GM21447 (cell line): ENCODE measurements at regions not wholly inside any gene's neighbourhood (a gene's known extent, or its start where the extent isn't known, plus 50 kb on each side); places are given as distances from the start of the nearest gene placed in this dataset.

Experiments used
- ATAC-seq: cut with Tn5 transposase; IDR thresholded peaks from one replicate; pipeline ENCODE4 v1.9.1; 2021; ENCODE audit not compliant: unreplicated experiment

GRCh38 chr13:25044071-25044470, 51.9 kb upstream of the PABPC3 start:
- no peak for ATAC-seq
